Suprapubic skin (tissue), 4 donors: ENCODE measurements at regions not wholly inside any gene's neighbourhood (a gene's known extent, or its start where the extent isn't known, plus 50 kb on each side); places are given as distances from the start of the nearest gene placed in this dataset.

Source experiments
- DNase-seq, 2 donors: peaks; one replicate each; pipeline ENCODE4 v3.0.0-alpha.2; 2019; ENCODE audit warnings: low spot score in 2 of 2
- H3K27ac ChIP-seq: fragments of 200-600 bp; sonication (generic); one replicate; pipeline ENCODE4 v1.5.1; 2019
- H3K27me3 ChIP-seq: fragments of 200-600 bp; sonication (generic); one replicate; pipeline ENCODE4 v1.5.1; 2019
- H3K36me3 ChIP-seq: fragments of 200-600 bp; sonication (generic); one replicate; pipeline ENCODE4 v1.5.1; 2019
- H3K4me1 ChIP-seq: fragments of 200-600 bp; sonication (generic); one replicate; pipeline ENCODE4 v1.5.1; 2019
- H3K4me3 ChIP-seq: fragments of 200-600 bp; sonication (generic); one replicate; pipeline ENCODE4 v1.5.1; 2019; ENCODE audit warnings: mild to moderate bottlenecking
- H3K9me3 ChIP-seq: fragments of 200-600 bp; sonication (generic); one replicate; pipeline ENCODE4 v1.5.1; 2019
- EP300 ChIP-seq: sonication (generic); formaldehyde crosslinking; IDR thresholded peaks from one replicate; pipeline ENCODE4 v1.6.1; 2017; ENCODE audit warnings: antibody characterized with exemption
- POLR2A ChIP-seq, 2 donors: fragments of 450-650 bp; IDR thresholded peaks; one replicate each; pipeline ENCODE4 v1.6.1; 2017; ENCODE audit warnings: antibody characterized with exemption in 2 of 2, mild to moderate bottlenecking in 2 of 2, moderate library complexity in 2 of 2
- POLR2AphosphoS5 ChIP-seq, 3 donors: sonication (generic); formaldehyde crosslinking; IDR thresholded peaks; one replicate each; pipeline ENCODE4 v1.6.1; 2017; ENCODE audit warnings: antibody characterized with exemption in 3 of 3
- WGBS: methylation state at CpG from one replicate; pipeline ENCODE4 v1.1.5; 2018; 5-methylcytosine and 5-hydroxymethylcytosine counted together
- TF ChIP-seq, protein P1 (sequence below), 2 donors: fragments of 200-600 bp in 1 of 2; fragments of 450-650 bp in 1 of 2; sonication (generic) in 1 of 2; IDR thresholded peaks; one replicate each; pipeline ENCODE4 v1.5.1; 2016 to 2019; ENCODE audit warnings: antibody characterized with exemption in 2 of 2, mild to moderate bottlenecking in 1 of 2, moderate library complexity in 1 of 2

DNA sequence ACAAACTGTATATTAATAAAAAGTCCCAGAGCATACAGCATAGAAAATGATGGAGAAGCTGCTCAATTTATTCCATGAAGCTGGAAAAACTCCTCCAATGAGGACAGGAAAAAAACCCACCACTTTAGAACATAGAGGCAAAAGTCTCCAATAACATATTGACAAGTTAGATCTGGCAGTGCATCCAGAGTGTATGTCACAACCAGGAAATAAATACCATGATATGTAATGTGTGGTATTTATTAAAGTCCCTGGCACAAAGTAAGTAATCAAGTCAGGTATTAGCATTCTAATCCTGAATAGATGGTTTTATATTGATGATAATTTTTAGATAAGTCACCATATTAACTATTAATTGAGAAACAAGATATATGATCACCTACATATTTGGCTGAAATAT is 427.3 kb upstream of the HS6ST1 start:
- DNase-seq: no peak
- TF ChIP-seq, protein P1, sequence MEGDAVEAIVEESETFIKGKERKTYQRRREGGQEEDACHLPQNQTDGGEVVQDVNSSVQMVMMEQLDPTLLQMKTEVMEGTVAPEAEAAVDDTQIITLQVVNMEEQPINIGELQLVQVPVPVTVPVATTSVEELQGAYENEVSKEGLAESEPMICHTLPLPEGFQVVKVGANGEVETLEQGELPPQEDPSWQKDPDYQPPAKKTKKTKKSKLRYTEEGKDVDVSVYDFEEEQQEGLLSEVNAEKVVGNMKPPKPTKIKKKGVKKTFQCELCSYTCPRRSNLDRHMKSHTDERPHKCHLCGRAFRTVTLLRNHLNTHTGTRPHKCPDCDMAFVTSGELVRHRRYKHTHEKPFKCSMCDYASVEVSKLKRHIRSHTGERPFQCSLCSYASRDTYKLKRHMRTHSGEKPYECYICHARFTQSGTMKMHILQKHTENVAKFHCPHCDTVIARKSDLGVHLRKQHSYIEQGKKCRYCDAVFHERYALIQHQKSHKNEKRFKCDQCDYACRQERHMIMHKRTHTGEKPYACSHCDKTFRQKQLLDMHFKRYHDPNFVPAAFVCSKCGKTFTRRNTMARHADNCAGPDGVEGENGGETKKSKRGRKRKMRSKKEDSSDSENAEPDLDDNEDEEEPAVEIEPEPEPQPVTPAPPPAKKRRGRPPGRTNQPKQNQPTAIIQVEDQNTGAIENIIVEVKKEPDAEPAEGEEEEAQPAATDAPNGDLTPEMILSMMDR (IDR thresholded peaks at IDR 0.05): no peak
- TF ChIP-seq POLR2AphosphoS5 (IDR thresholded peaks at IDR 0.05): no peak
- TF ChIP-seq EP300: no peak
- no peak for TF ChIP-seq POLR2A (IDR thresholded peaks at IDR 0.05)
- H3K36me3 ChIP-seq: no peaks in the 10 kb centered on the region

DNA sequence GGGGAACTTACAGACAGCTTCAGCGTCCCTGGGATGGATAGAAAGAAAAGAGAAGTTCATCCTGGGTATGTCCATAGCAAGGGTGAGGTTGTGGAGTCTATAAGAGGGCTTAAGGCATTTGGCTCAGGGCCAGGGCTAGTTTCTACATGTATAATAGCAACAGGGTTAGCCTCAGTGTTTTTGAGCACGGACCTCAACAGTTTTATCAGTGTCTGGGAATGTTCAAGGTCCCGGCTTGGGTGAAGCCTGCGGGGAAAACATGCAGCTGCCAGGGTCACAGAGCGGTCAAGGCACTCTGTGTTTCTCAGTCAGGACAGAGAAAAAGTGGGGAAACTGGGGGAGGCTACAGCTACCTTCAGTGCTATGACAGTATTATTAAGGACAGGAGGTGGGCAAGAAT is 427.7 kb upstream of the HS6ST1 start:
- 75% methylated on average over 5 of the region's 5 CpGs for WGBS
- H3K27me3 ChIP-seq: no peaks in the 10 kb centered on the region
- no peak overlapping the region for H3K27ac ChIP-seq
- H3K9me3 ChIP-seq: no peaks in the 10 kb centered on the region
- H3K4me1 ChIP-seq: no peaks in the 10 kb centered on the region
- DNase-seq: no peak
- no peak for TF ChIP-seq POLR2A (IDR thresholded peaks at IDR 0.05)
- no peak for TF ChIP-seq POLR2AphosphoS5 (IDR thresholded peaks at IDR 0.05)
- TF ChIP-seq, protein P1 (IDR thresholded peaks at IDR 0.05): no peak
- no peak for TF ChIP-seq EP300
- H3K4me3 ChIP-seq: no peak overlapping the region
- H3K36me3 ChIP-seq: no peaks in the 10 kb centered on the region

More for the DNA sequence above, 427.3 kb upstream of the HS6ST1 start:
- Histone ChIP-seq H3K4me1 (no peaks in the 10 kb centered on the region), H3K9me3 (no peaks in the 10 kb centered on the region), H3K27me3 (no peaks in the 10 kb centered on the region), H3K27ac (no peak overlapping the region), H3K4me3 (no peak overlapping the region)

DNA sequence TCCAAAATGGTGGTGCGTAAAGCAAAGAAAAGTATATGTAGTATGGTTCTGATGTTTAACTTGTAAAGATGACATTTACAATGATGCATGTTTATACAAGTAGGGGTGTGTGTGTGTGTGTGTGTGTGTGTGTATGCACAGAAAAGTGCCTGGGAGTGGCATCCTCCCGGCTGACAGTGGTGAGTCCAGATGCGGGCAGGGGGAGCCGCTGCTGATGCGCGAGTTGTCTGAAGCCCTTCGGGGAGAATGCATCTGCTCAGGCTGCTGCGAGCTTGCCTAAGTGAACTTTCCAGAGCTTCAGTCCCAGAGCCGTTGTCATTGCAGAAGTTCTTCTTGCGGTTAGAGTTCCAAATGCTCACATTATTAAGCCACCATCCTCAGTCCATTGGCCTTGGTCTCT is 429.7 kb upstream of the HS6ST1 start:
- TF ChIP-seq POLR2AphosphoS5 (IDR thresholded peaks at IDR 0.05) (no peak), EP300 (no peak), POLR2A (IDR thresholded peaks at IDR 0.05) (no peak)
- TF ChIP-seq, protein P1 (IDR thresholded peaks at IDR 0.05): no peak
- DNase-seq: no peak
- no peaks in the 10 kb centered on the region for H3K27me3 ChIP-seq
- WGBS: 78% methylated on average over 10 of the region's 10 CpGs
- H3K4me3 ChIP-seq: no peak overlapping the region
- H3K27ac ChIP-seq: no peak overlapping the region
- H3K9me3 ChIP-seq: no peaks in the 10 kb centered on the region
- H3K4me1 ChIP-seq: no peaks in the 10 kb centered on the region
- no peaks in the 10 kb centered on the region for H3K36me3 ChIP-seq

DNA sequence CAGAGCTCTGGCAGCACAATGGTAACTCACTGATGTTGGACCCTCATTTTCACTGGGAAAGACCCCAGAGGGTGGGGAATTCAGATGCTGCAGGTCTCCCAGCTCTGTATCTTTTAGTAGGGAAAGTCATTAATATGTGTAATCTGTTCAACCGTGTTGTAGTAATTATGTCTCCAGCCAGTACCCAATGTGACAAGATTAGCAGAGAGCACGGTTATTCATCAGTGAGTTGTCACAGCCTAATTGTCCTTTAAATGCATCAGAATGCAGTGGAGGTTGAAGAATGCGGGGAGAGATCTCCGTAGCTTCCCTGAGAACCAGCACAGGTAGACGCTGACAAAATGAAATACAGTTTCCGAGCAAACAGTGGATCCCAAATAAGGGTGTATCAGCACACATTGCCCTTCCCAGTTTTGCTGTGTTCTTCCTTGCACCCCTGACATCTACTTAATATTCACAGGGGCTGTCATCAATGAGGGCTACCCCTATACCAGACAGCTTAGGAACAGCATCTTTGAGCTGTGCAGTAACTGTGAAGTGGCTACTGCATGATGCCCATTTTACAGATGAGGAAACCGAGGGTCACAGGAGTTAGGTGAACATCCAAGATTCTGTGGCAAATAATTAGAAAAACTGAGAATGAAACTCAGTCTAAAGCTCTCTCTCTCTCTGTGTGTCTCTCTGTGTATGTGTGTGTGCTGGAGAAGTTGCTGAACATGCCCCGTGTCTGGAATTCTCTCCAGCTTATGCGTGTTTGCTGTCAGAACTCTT is 430.4 kb upstream of the HS6ST1 start:
- TF ChIP-seq POLR2A (IDR thresholded peaks at IDR 0.05) (no peak), POLR2AphosphoS5 (IDR thresholded peaks at IDR 0.05) (no peak), EP300 (no peak)
- TF ChIP-seq, protein P1 (IDR thresholded peaks at IDR 0.05): no peak

DNA sequence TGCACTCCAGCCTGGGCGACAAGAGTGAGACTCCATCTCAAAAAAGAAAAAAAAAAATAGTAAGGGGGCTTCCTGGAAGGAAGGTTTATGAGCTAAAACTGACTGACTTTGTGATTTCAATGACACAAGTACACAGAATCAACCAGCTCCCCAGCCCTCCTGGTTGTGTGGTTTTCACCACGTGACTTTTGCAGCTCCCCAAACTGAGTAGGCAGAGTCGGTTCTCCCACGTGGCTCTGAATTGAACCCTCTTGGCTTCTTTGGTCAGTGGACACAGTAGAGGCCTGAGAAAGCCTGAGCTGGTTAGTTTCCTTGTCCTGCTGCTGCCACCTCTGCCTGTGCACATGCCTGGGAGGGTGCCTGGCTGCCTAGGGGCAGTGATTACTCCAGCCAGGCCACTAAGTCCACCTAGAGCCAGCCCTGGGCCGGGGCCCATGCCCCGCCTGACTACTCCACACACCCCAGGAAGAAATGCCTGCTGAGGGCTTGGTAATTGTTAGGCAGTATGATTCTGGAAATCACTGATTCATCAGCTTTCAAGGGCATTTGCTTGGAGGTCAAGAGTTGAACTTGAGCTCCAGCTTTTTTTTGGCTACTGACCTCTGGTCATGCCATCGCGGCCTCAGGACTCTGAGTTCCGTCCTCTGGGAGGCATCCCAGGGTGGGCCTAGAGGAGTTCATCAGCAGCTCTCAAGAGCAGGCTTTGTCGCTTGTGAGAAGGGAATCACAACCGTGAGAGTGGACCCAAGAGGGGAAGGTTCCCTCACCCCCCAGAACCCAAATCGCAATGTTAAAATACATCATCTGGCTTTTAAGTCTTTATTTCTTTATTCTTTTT is 431.9 kb upstream of the HS6ST1 start:
- 87% methylated on average over 12 of the region's 12 CpGs for WGBS
- Histone ChIP-seq H3K27me3 (no peaks in the 10 kb centered on the region), H3K9me3 (no peaks in the 10 kb centered on the region), H3K27ac (no peak overlapping the region), H3K4me3 (no peak overlapping the region), H3K4me1 (peaks cover 9% of the 10 kb centered on the region), H3K36me3 (no peaks in the 10 kb centered on the region)
- DNase-seq: no peak
- TF ChIP-seq POLR2AphosphoS5 (IDR thresholded peaks at IDR 0.05): no peak
- no peak for TF ChIP-seq POLR2A (IDR thresholded peaks at IDR 0.05)
- TF ChIP-seq, protein P1 (IDR thresholded peaks at IDR 0.05): no peak
- TF ChIP-seq EP300: no peak

More for the DNA sequence above, 430.4 kb upstream of the HS6ST1 start:
- H3K27me3 ChIP-seq: no peaks in the 10 kb centered on the region
- no peak for DNase-seq
- no peak overlapping the region for H3K4me3 ChIP-seq
- no peak overlapping the region for H3K27ac ChIP-seq
- peaks cover 2% of the 10 kb centered on the region for H3K4me1 ChIP-seq
- 95% methylated on average over 9 of the region's 9 CpGs for WGBS
- H3K36me3 ChIP-seq: no peaks in the 10 kb centered on the region
- H3K9me3 ChIP-seq: no peaks in the 10 kb centered on the region
